ENCODE measurements at regions not wholly inside any gene's neighbourhood (a gene's known extent, or its start where the extent isn't known, plus 50 kb on each side); places are given as distances from the start of the nearest gene placed in this dataset.

DNA sequence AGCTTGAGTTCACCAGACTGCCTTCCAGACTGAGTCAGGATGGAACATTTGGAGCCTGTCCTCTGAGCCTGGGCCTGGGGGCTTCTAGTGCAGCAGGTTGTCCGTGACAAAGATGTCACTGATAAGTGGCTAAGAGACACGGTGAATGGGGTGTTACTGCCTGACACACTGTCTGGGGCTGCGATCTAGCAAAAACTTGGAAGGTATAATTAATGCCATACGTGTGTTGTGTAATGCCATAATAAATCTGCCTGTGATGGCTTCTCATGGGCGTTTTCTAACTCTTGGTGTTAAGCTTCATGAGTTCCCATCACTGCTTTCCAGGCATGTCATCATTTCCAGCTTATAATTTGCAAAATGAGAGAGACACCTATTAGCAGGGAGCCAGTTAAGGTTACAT, 215.4 kb downstream of the UTP18 start:
- TF ChIP-seq EZH2 (IDR thresholded peaks at IDR 0.05; ENCODE audit: insufficient read depth, poor library complexity, severe bottlenecking): no peak
- TF ChIP-seq EZH2phosphoT487 (IDR thresholded peaks at IDR 0.05; ENCODE audit: insufficient read depth, low read depth): no peak
